PC-9 (cell line): ENCODE measurements at regions not wholly inside any gene's neighbourhood (a gene's known extent, or its start where the extent isn't known, plus 50 kb on each side); places are given as distances from the start of the nearest gene placed in this dataset.

Experiments used
- BruUV-seq: library from RNA; stranded (reverse); fragments of 400-500 nt; replicated peaks from 2 replicates; lab custom pipeline; 2021; lab: Mats Ljungman, UMichigan
- CTCF ChIA-PET: fragments of 300-600 bp; sonication (Branson Sonifier 250); formaldehyde crosslinking; loops from one replicate; lab custom pipeline; 2022; ENCODE audit warnings: antibody characterized with exemption; lab: Charles Lee
- POLR2A ChIA-PET: fragments of 300-600 bp; sonication (Branson Sonifier 250); formaldehyde crosslinking; loops from one replicate; lab custom pipeline; 2022; ENCODE audit warnings: antibody characterized with exemption; ENCODE audit not compliant: unreplicated experiment; lab: Charles Lee
- DNase-seq, 2 experiments: peaks; one replicate each; pipeline versions ENCODE4 v3.0.0 to v3.0.0-alpha.2; 2015 to 2022; ENCODE audit warnings: mixed read lengths in 1 of 2
- H2AFZ ChIP-seq: fragments of 200-600 bp; sonication (generic); 2 replicates; pipeline ENCODE4 v1.8.1; 2017; ENCODE audit warnings: antibody characterized with exemption
- H3F3A ChIP-seq: fragments of 200-600 bp; sonication (generic); 2 replicates; pipeline ENCODE4 v1.8.1; 2017; ENCODE audit warnings: antibody characterized with exemption, mild to moderate bottlenecking, low read depth; ENCODE audit not compliant: insufficient read depth
- H3K27ac ChIP-seq: fragments of 200-600 bp; sonication (generic); 2 replicates; pipeline ENCODE4 v1.6.1; 2016; ENCODE audit warnings: mixed run types
- H3K27me3 ChIP-seq: fragments of 200-600 bp; sonication (generic); 2 replicates; pipeline ENCODE4 v1.6.1; 2016; ENCODE audit warnings: low read depth, mixed run types; ENCODE audit not compliant: insufficient read depth
- H3K36me3 ChIP-seq: fragments of 200-600 bp; sonication (generic); 2 replicates; pipeline ENCODE4 v1.6.1; 2016; ENCODE audit warnings: low read depth, mixed run types
- H3K4me1 ChIP-seq: fragments of 200-600 bp; sonication (generic); replicated peaks from 2 replicates; pipeline ENCODE4 v1.6.1; 2016; ENCODE audit warnings: mixed run types; ENCODE audit not compliant: insufficient read depth
- H3K4me2 ChIP-seq: fragments of 200-600 bp; sonication (generic); 2 replicates; pipeline ENCODE4 v1.6.1; 2017; ENCODE audit warnings: mixed run types
- H3K4me3 ChIP-seq: fragments of 200-600 bp; sonication (generic); 2 replicates; pipeline ENCODE4 v1.6.1; 2016; ENCODE audit warnings: mixed run types
- H3K79me2 ChIP-seq: fragments of 200-600 bp; sonication (generic); 2 replicates; pipeline ENCODE4 v1.6.1; 2017; ENCODE audit warnings: low read depth, mixed run types
- H3K9me2 ChIP-seq: fragments of 200-600 bp; sonication (generic); 2 replicates; pipeline ENCODE4 v1.8.1; 2017; ENCODE audit warnings: mild to moderate bottlenecking; ENCODE audit not compliant: insufficient read depth
- H3K9me3 ChIP-seq: fragments of 200-600 bp; sonication (generic); 2 replicates; pipeline ENCODE4 v1.8.1; 2016; ENCODE audit warnings: low read depth; ENCODE audit not compliant: insufficient read depth
- H4K20me1 ChIP-seq: fragments of 200-600 bp; sonication (generic); 2 replicates; pipeline ENCODE4 v1.8.1; 2017; ENCODE audit not compliant: insufficient read depth
- CTCF ChIP-seq: fragments of 200-600 bp; sonication (generic); conservative IDR thresholded peaks from 2 replicates; pipeline ENCODE4 v1.6.1; 2017; ENCODE audit warnings: mixed run types, antibody characterized with exemption, mild to moderate bottlenecking, moderate library complexity
- EZH2 ChIP-seq: fragments of 200-600 bp; sonication (generic); IDR thresholded peaks from 2 replicates; pipeline ENCODE4 v1.8.0; 2017; ENCODE audit warnings: antibody characterized with exemption, low read depth
- intact Hi-C: fragments of 100-400 bp; cut with micrococcal nuclease; formaldehyde crosslinking; loops from one replicate; pipeline ENCODE4 v1.10.0; 2022; ENCODE audit not compliant: unreplicated experiment

GRCh38 chr7:130954918-130955564 is 221.0 kb upstream of the KLF14 start:
- BruUV-seq = no TSS peak
- Histone ChIP-seq H3K9me3 (no peaks in the 10 kb centered on the region), H3K79me2 (peaks cover 93% of the 10 kb centered on the region), H2AFZ (no peak overlapping the region), H4K20me1 (no peaks in the 10 kb centered on the region), H3K9me2 (no peaks in the 10 kb centered on the region), H3K4me1 (peaks cover 13% of the 10 kb centered on the region), H3F3A (peaks cover 21% of the 10 kb centered on the region), H3K4me2 (no peak overlapping the region), H3K36me3 (peaks cover 46% of the 10 kb centered on the region), H3K4me3 (no peak overlapping the region), H3K27me3 (no peaks in the 10 kb centered on the region), H3K27ac (no peak overlapping the region)
- intact Hi-C loops = no loop called here
- no peak for DNase-seq
- TF ChIP-seq EZH2 = no peak
- TF ChIP-seq CTCF = no peak
- ChIA-PET POLR2A (no interaction called here), CTCF (interaction anchor here (0.7 kb wide), 1 partner anchor 26 kb away, joined by 3 read pairs; no protein-coding TSS in a partner anchor)

GRCh38 chr7:130955565-130955919 is 221.5 kb upstream of the KLF14 start:
- no peaks in the 10 kb centered on the region for H3K27me3 ChIP-seq
- H3K9me3 ChIP-seq = no peaks in the 10 kb centered on the region
- H3K9me2 ChIP-seq = no peaks in the 10 kb centered on the region
- no peaks in the 10 kb centered on the region for H4K20me1 ChIP-seq
- H3F3A ChIP-seq = peaks cover 24% of the 10 kb centered on the region
- no peak overlapping the region for H3K27ac ChIP-seq
- no peak for TF ChIP-seq CTCF
- no peak for TF ChIP-seq EZH2
- peaks cover 16% of the 10 kb centered on the region for H3K4me1 ChIP-seq
- POLR2A ChIA-PET = no interaction called here
- DNase-seq = no peak
- peaks cover 46% of the 10 kb centered on the region for H3K36me3 ChIP-seq
- H3K79me2 ChIP-seq = peaks cover 90% of the 10 kb centered on the region
- intact Hi-C loops = no loop called here
- H3K4me3 ChIP-seq = no peak overlapping the region
- CTCF ChIA-PET = no interaction called here
- H2AFZ ChIP-seq = no peak overlapping the region
- H3K4me2 ChIP-seq = no peak overlapping the region
- BruUV-seq = no TSS peak

GRCh38 chr7:130956417-130957136 is 222.6 kb upstream of the KLF14 start:
- Histone ChIP-seq H3F3A (peaks cover 34% of the 10 kb centered on the region), H3K36me3 (peaks cover 42% of the 10 kb centered on the region), H3K27me3 (no peaks in the 10 kb centered on the region), H3K27ac (peak overlapping the region; percentile 13; the same call in 1 of the 2 replicates), H3K9me3 (no peaks in the 10 kb centered on the region), H4K20me1 (no peaks in the 10 kb centered on the region), H3K9me2 (no peaks in the 10 kb centered on the region), H3K4me3 (no peak overlapping the region), H3K4me1 (peaks cover 26% of the 10 kb centered on the region), H3K79me2 (peaks cover 79% of the 10 kb centered on the region), H3K4me2 (no peak overlapping the region), H2AFZ (no peak overlapping the region)
- no peak for TF ChIP-seq CTCF
- no peak for TF ChIP-seq EZH2
- DNase-seq = no peak
- BruUV-seq = no TSS peak
- POLR2A ChIA-PET = no interaction called here
- CTCF ChIA-PET = no interaction called here
- intact Hi-C loops = no loop called here
